CD4-positive, alpha-beta memory T cell (primary cell): ENCODE measurements at regions not wholly inside any gene's neighbourhood (a gene's known extent, or its start where the extent isn't known, plus 50 kb on each side); places are given as distances from the start of the nearest gene placed in this dataset.

Experiments
- CTCF ChIA-PET: fragments of 350-600 bp; sonication (Branson Sonifier 250); formaldehyde crosslinking; loops from one replicate; lab custom pipeline; 2021; ENCODE audit warnings: inconsistent platforms; ENCODE audit not compliant: partially characterized antibody; lab: Charles Lee
- POLR2A ChIA-PET: fragments of 350-600 bp; sonication (Branson Sonifier 250); formaldehyde crosslinking; loops from one replicate; lab custom pipeline; 2021; ENCODE audit not compliant: partially characterized antibody; lab: Charles Lee
- DNase-seq, 5 donors: peaks; one replicate each; pipeline versions ENCODE4 v3.0.0 to v3.0.0-alpha.2; 2020 to 2022; ENCODE audit warnings: mixed read lengths in 1 of 5
- H3K27ac ChIP-seq: one replicate; pipeline ENCODE4 v1.7.0; 2013; ENCODE audit warnings: low read depth, low read length
- H3K27me3 ChIP-seq: 2 replicates; pipeline ENCODE4 v1.7.0; 2013; ENCODE audit warnings: mild to moderate bottlenecking, low read length, moderate library complexity; ENCODE audit not compliant: insufficient read depth
- H3K36me3 ChIP-seq: 2 replicates; pipeline ENCODE4 v1.7.0; 2013; ENCODE audit warnings: mild to moderate bottlenecking, low read length, moderate library complexity; ENCODE audit not compliant: insufficient read depth
- H3K4me1 ChIP-seq: 2 replicates; pipeline ENCODE4 v1.7.0; 2013; ENCODE audit warnings: mild to moderate bottlenecking, low read length, moderate library complexity; ENCODE audit not compliant: insufficient read depth
- H3K4me3 ChIP-seq, 2 donors: one replicate each; pipeline ENCODE4 v1.7.0; 2013; ENCODE audit warnings: low read length in 2 of 2, mild to moderate bottlenecking in 1 of 2
- H3K9me3 ChIP-seq, 2 donors: one replicate each; pipeline ENCODE4 v1.7.0; 2013; ENCODE audit warnings: low read length in 2 of 2, control low read depth in 1 of 2; ENCODE audit not compliant: control insufficient read depth in 1 of 2
- H3K27ac Mint-ChIP-seq, 7 donors: one replicate each; pipeline ENCODE4 v1.8.0; 2020 to 2021; ENCODE audit warnings: mixed read lengths in 7 of 7, mild to moderate bottlenecking in 6 of 7, inconsistent platforms in 3 of 7, moderate library complexity in 3 of 7
- H3K27me3 Mint-ChIP-seq, 2 donors: one replicate each; pipeline ENCODE4 v1.8.0; 2020 to 2021; ENCODE audit warnings: mixed read lengths in 2 of 2
- H3K36me3 Mint-ChIP-seq, 2 donors: one replicate each; pipeline ENCODE4 v1.8.0; 2020 to 2021; ENCODE audit warnings: mixed read lengths in 2 of 2, inconsistent platforms in 1 of 2, mild to moderate bottlenecking in 1 of 2
- H3K4me1 Mint-ChIP-seq, 4 donors: one replicate each; pipeline ENCODE4 v1.8.0; 2020 to 2021; ENCODE audit warnings: mixed read lengths in 4 of 4, mild to moderate bottlenecking in 1 of 4
- H3K4me3 Mint-ChIP-seq, 8 donors: one replicate each; pipeline ENCODE4 v1.8.0; 2020 to 2021; ENCODE audit warnings: mixed read lengths in 8 of 8, mild to moderate bottlenecking in 7 of 8, moderate library complexity in 6 of 8, inconsistent platforms in 3 of 8
- H3K9me3 Mint-ChIP-seq, 8 donors: one replicate each; pipeline ENCODE4 v1.8.0; 2020 to 2021; ENCODE audit warnings: mixed read lengths in 8 of 8, mild to moderate bottlenecking in 5 of 8, inconsistent platforms in 3 of 8, moderate library complexity in 1 of 8
- intact Hi-C: fragments of 100-400 bp; cut with micrococcal nuclease; formaldehyde crosslinking; loops from one replicate; pipeline ENCODE4 v1.15.1; 2023

GRCh38 chr10:30680908-30681307, 51.4 kb upstream of the LYZL2 start:
- Mint-ChIP-seq H3K36me3 (no peaks in the 10 kb centered on the region), H3K27me3 (peaks cover 14 to 34% of the 10 kb centered on the region in 2 donors), H3K4me1 (peaks cover 0 to 4% (median 0%) of the 10 kb centered on the region in 4 donors), H3K9me3 (peaks cover 0 to 22% (median 15%) of the 10 kb centered on the region in 8 donors), H3K4me3 (no peak overlapping the region), H3K27ac (no peak overlapping the region)
- no peak overlapping the region for H3K4me3 ChIP-seq
- H3K27me3 ChIP-seq: no peaks in the 10 kb centered on the region
- H3K4me1 ChIP-seq: no peaks in the 10 kb centered on the region
- intact Hi-C loops: no loop called here
- no peaks in the 10 kb centered on the region for H3K36me3 ChIP-seq
- POLR2A ChIA-PET: no interaction called here
- CTCF ChIA-PET: interaction anchor here (0.6 to 2.9 kb wide), 6 partner anchors 10 to 45 kb away, joined by 3 to 14 read pairs (median 4); no protein-coding TSS in a partner anchor
- no peak overlapping the region for H3K27ac ChIP-seq
- no peaks in the 10 kb centered on the region for H3K9me3 ChIP-seq
- no peak for DNase-seq
